ENCODE measurements at regions not wholly inside any gene's neighbourhood (a gene's known extent, or its start where the extent isn't known, plus 50 kb on each side); places are given as distances from the start of the nearest gene placed in this dataset.
"Not testable (repeated sequence)": the region's sequence is repeated elsewhere in the genome, so short reads cannot be mapped to it uniquely, and the experiment has no call there.

GRCh38 chr5:56639476-56639875, 175.9 kb upstream of the MAP3K1 start:
- no peak for DNase-seq
- intact Hi-C loops (cut with DNase I): no loop called here

- intact Hi-C loops (cut with DNase I): no loop called here
- no peak for DNase-seq
Observed at GRCh38 chr5:56638768-56639238, 176.5 kb upstream of the MAP3K1 start.

- no peak for DNase-seq
- intact Hi-C loops (cut with DNase I): no loop called here
Observed at GRCh38 chr5:56638061-56638621, 177.2 kb upstream of the MAP3K1 start.

- intact Hi-C loops (cut with DNase I): no loop called here
- no peak for DNase-seq
Observed at GRCh38 chr5:56637321-56637920, 177.9 kb upstream of the MAP3K1 start.

GRCh38 chr5:56633950-56634349, 181.4 kb upstream of the MAP3K1 start:
- no peak for DNase-seq
- intact Hi-C loops (cut with DNase I): no loop called here

GRCh38 chr5:56632939-56633338, 182.4 kb upstream of the MAP3K1 start:
- DNase-seq: no peak
- intact Hi-C loops (cut with DNase I): no loop called here

GRCh38 chr5:56632199-56632598, 183.2 kb upstream of the MAP3K1 start:
- intact Hi-C loops (cut with DNase I): no loop called here
- DNase-seq: no peak

GRCh38 chr5:56631719-56632118, 183.6 kb upstream of the MAP3K1 start:
- intact Hi-C loops (cut with DNase I): no loop called here
- no peak for DNase-seq

GRCh38 chr5:56628616-56629015, 186.7 kb upstream of the MAP3K1 start:
- DNase-seq; intact Hi-C loops (cut with DNase I): not testable (repeated sequence)

- intact Hi-C loops (cut with DNase I): no loop called here
- DNase-seq: no peak
Observed at GRCh38 chr5:56625541-56625940, 189.8 kb upstream of the MAP3K1 start.

GRCh38 chr5:56624751-56625150, 190.6 kb upstream of the MAP3K1 start:
- DNase-seq: no peak
- intact Hi-C loops (cut with DNase I): no loop called here

- intact Hi-C loops (cut with DNase I): no loop called here
- no peak for DNase-seq
Observed at GRCh38 chr5:56622141-56622540, 193.2 kb upstream of the MAP3K1 start.

- no peak for DNase-seq
- intact Hi-C loops (cut with DNase I): no loop called here
Observed at GRCh38 chr5:56620903-56621677, 194.3 kb upstream of the MAP3K1 start.

- intact Hi-C loops (cut with DNase I): no loop called here
- DNase-seq: no peak
Observed at GRCh38 chr5:56617998-56618397, 197.4 kb upstream of the MAP3K1 start.

- intact Hi-C loops (cut with DNase I): no loop called here
- DNase-seq: no peak
Observed at GRCh38 chr5:56616454-56617160, 198.7 kb upstream of the MAP3K1 start.

GRCh38 chr5:56615361-56616153, 199.8 kb upstream of the MAP3K1 start:
- no peak for DNase-seq

GRCh38 chr5:56612759-56613158, 202.6 kb upstream of the MAP3K1 start:
- DNase-seq: no peak

More at GRCh38 chr5:56615361-56616153, 199.8 kb upstream of the MAP3K1 start:
- intact Hi-C loops (cut with DNase I): no loop called here

GRCh38 chr5:56612353-56612752, 203.0 kb upstream of the MAP3K1 start:
- intact Hi-C loops (cut with DNase I): no loop called here

More at GRCh38 chr5:56612759-56613158, 202.6 kb upstream of the MAP3K1 start:
- intact Hi-C loops (cut with DNase I): no loop called here

GRCh38 chr5:56610093-56610698, 205.2 kb upstream of the MAP3K1 start:
- intact Hi-C loops (cut with DNase I): no loop called here
- DNase-seq: no peak

More at GRCh38 chr5:56612353-56612752, 203.0 kb upstream of the MAP3K1 start:
- no peak for DNase-seq
